Neural progenitor cell (in vitro differentiated cells): ENCODE measurements at regions not wholly inside any gene's neighbourhood (a gene's known extent, or its start where the extent isn't known, plus 50 kb on each side); places are given as distances from the start of the nearest gene placed in this dataset.

ENCODE experiments used
- CTCF ChIP-seq: fragments of 200-600 bp; sonication (generic); IDR thresholded peaks from 2 replicates; pipeline ENCODE4 v1.5.1; 2017; ENCODE audit warnings: antibody characterized with exemption, mild to moderate bottlenecking
- EZH2 ChIP-seq: fragments of 200-600 bp; sonication (generic); IDR thresholded peaks from 2 replicates; pipeline ENCODE4 v1.6.1; 2017; ENCODE audit warnings: antibody characterized with exemption, mild to moderate bottlenecking, moderate library complexity

DNA sequence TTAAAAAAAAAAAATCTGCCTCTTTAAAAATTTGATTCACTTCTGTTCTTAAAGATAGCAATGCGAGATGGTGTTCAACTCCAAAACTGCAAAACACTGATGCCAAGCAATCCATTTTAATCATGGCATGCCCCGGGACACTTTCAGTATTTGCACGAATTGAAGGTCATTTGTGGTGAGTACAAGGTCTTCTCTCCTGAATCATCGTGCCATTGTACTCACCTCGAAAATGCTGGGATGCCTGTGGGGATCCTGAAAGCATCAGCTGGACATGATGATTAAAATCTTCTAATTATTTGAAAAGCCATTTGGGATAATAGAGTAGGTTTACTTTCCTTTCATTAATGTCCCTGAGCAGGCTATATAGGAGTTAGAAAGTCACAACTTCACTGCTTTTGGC, 125.1 kb upstream of the NRP1 start:
- TF ChIP-seq CTCF (no peak), EZH2 (no peak)
